GM12878 (cell line): ENCODE measurements at regions not wholly inside any gene's neighbourhood (a gene's known extent, or its start where the extent isn't known, plus 50 kb on each side); places are given as distances from the start of the nearest gene placed in this dataset.

Source experiments
- ATAC-seq: fragments of 200-7000 bp; cut with Tn5 transposase; 3 replicates; pipeline ENCODE4 v1.9.1; 2020; ENCODE audit warnings: mild to moderate bottlenecking, moderate library complexity
- BruUV-seq: library from RNA; stranded (reverse); fragments of 400-500 nt; replicated peaks from 2 replicates; lab custom pipeline; 2021; lab: Mats Ljungman, UMichigan
- CTCF ChIA-PET: fragments of 300-600 bp; sonication (Branson Sonifier 250); formaldehyde crosslinking; extraction: SDS; loops from one replicate; lab custom pipeline; 2021; ENCODE audit warnings: inconsistent platforms; lab: Yijun Ruan, JAX
- POLR2A ChIA-PET: fragments of 350-600 bp; formaldehyde crosslinking; extraction: SDS; loops from one replicate; lab custom pipeline; 2021; ENCODE audit warnings: inconsistent platforms; lab: Charles Lee
- RAD21 ChIA-PET: fragments of 300-600 bp; sonication (Branson Sonifier 250); formaldehyde crosslinking; loops from one replicate; lab custom pipeline; 2023; ENCODE audit warnings: antibody characterized with exemption; ENCODE audit not compliant: unreplicated experiment; lab: Charles Lee
- SMC1A ChIA-PET: fragments of 300-600 bp; sonication (Branson Sonifier 250); formaldehyde crosslinking; loops from one replicate; lab custom pipeline; 2023; ENCODE audit not compliant: unreplicated experiment, uncharacterized antibody; lab: Charles Lee
- DNase-seq: peaks from one replicate; pipeline ENCODE4 v3.0.0-alpha.2; 2011; ENCODE audit warnings: low read depth, low spot score
- FAIRE-seq: peaks from 3 replicates; lab custom pipeline; 2011; peaks lifted over from hg19 to GRCh38; lab: Jason Lieb, UNC
- H2AFZ ChIP-seq: 2 replicates; pipeline ENCODE4 v1.6.0; 2011; ENCODE audit warnings: low read depth, low read length, control low read depth; ENCODE audit not compliant: control insufficient read depth
- H3K27ac ChIP-seq: 2 replicates; pipeline ENCODE4 v1.5.1; 2011; ENCODE audit warnings: control low read depth; ENCODE audit not compliant: control insufficient read depth, insufficient read depth
- H3K27me3 ChIP-seq, 2 experiments: replicated peaks in 1 of 2; 2 replicates each; pipeline versions ENCODE4 v1.6.0 to v1.6.1; 2011; ENCODE audit warnings: low read length in 1 of 2; ENCODE audit not compliant: control insufficient read depth in 2 of 2, insufficient read depth in 2 of 2
- H3K36me3 ChIP-seq, 2 experiments: 2 replicates each; pipeline ENCODE4 v1.5.1; 2011; ENCODE audit warnings: low read length in 1 of 2; ENCODE audit not compliant: control insufficient read depth in 2 of 2, insufficient read depth in 2 of 2
- H3K4me1 ChIP-seq: 2 replicates; pipeline ENCODE4 v1.6.1; 2011; ENCODE audit warnings: mild to moderate bottlenecking, low read length, moderate library complexity, mixed read lengths; ENCODE audit not compliant: control insufficient read depth, insufficient read depth
- H3K4me2 ChIP-seq: 2 replicates; pipeline ENCODE4 v1.6.0; 2011; ENCODE audit warnings: control low read depth; ENCODE audit not compliant: control insufficient read depth, insufficient read depth
- H3K4me3 ChIP-seq: fragments of 200-600 bp; sonication (generic); 2 replicates; pipeline ENCODE4 v1.5.1; 2016
- H3K79me2 ChIP-seq: 2 replicates; pipeline ENCODE4 v1.6.0; 2011; ENCODE audit warnings: low read length; ENCODE audit not compliant: control insufficient read depth, insufficient read depth
- H3K9ac ChIP-seq: 2 replicates; pipeline ENCODE4 v1.8.0; 2011; ENCODE audit warnings: low read length, control low read depth, mixed read lengths; ENCODE audit not compliant: control insufficient read depth, insufficient read depth
- H3K9me3 ChIP-seq: replicated peaks from 3 replicates; pipeline ENCODE4 v1.5.1; 2011; ENCODE audit warnings: mild to moderate bottlenecking, low read length; ENCODE audit not compliant: control insufficient read depth, insufficient read depth
- H4K20me1 ChIP-seq: 2 replicates; pipeline ENCODE4 v1.6.0; 2011; ENCODE audit not compliant: control insufficient read depth, insufficient read depth
- BHLHE40 ChIP-seq, 2 experiments: fragments of 450-650 bp in 1 of 2; IDR thresholded peaks; 2 replicates each; pipeline ENCODE4 v1.6.1; 2011 to 2017; ENCODE audit warnings: low read depth in 2 of 2, borderline replicate concordance in 1 of 2, improper control_type of control experiment in 1 of 2, low read length in 1 of 2, mild to moderate bottlenecking in 1 of 2
- CHD2 ChIP-seq: IDR thresholded peaks from 2 replicates; pipeline ENCODE4 v1.6.1; 2011; ENCODE audit warnings: low read depth, low read length, improper control_type of control experiment, borderline replicate concordance
- DPF2 ChIP-seq: fragments of 450-650 bp; IDR thresholded peaks from 2 replicates; pipeline ENCODE4 v1.6.1; 2017; ENCODE audit warnings: mild to moderate bottlenecking
- HDAC2 ChIP-seq: fragments of 200-600 bp; sonication (generic); IDR thresholded peaks from 2 replicates; pipeline ENCODE4 v1.6.1; 2017
- IRF5 ChIP-seq: fragments of 450-650 bp; IDR thresholded peaks from 2 replicates; pipeline ENCODE4 v1.6.1; 2017; ENCODE audit warnings: borderline replicate concordance
- KDM1A ChIP-seq: fragments of 200-600 bp; sonication (generic); IDR thresholded peaks from 2 replicates; pipeline ENCODE4 v1.6.1; 2016; ENCODE audit warnings: borderline replicate concordance
- MYB ChIP-seq: fragments of 150-350 bp; IDR thresholded peaks from 2 replicates; pipeline ENCODE4 v1.6.1; 2014; ENCODE audit warnings: mild to moderate bottlenecking, low read depth, low read length, borderline replicate concordance
- NFYB ChIP-seq: IDR thresholded peaks from 2 replicates; pipeline ENCODE4 v1.6.1; 2011; ENCODE audit warnings: low read depth, mild to moderate bottlenecking, low read length, improper control_type of control experiment, moderate library complexity; ENCODE audit not compliant: insufficient read depth
- NR2C1 ChIP-seq: fragments of 450-650 bp; IDR thresholded peaks from 2 replicates; pipeline ENCODE4 v1.6.1; 2017; ENCODE audit warnings: antibody characterized with exemption, mild to moderate bottlenecking, moderate library complexity
- PAX8 ChIP-seq: fragments of 450-650 bp; IDR thresholded peaks from 2 replicates; pipeline ENCODE4 v1.6.1; 2017; ENCODE audit warnings: mild to moderate bottlenecking, moderate library complexity
- POLR2A ChIP-seq: IDR thresholded peaks from 2 replicates; pipeline ENCODE4 v1.6.1; 2011; ENCODE audit warnings: low read depth, mild to moderate bottlenecking, low read length
- RAD51 ChIP-seq: fragments of 450-650 bp; IDR thresholded peaks from 2 replicates; pipeline ENCODE4 v1.6.1; 2016; ENCODE audit warnings: moderate library complexity, mild to moderate bottlenecking, inconsistent platforms
- RELA ChIP-seq: fragments of 450-650 bp; IDR thresholded peaks from 2 replicates; pipeline ENCODE4 v1.8.0; 2014; ENCODE audit warnings: borderline replicate concordance; ENCODE audit not compliant: partially characterized antibody
- RUNX3 ChIP-seq: IDR thresholded peaks from 2 replicates; pipeline ENCODE4 v1.6.1; 2012; ENCODE audit warnings: low read length, inconsistent platforms
- TAF1 ChIP-seq: IDR thresholded peaks from 2 replicates; pipeline ENCODE4 v1.6.1; 2011; ENCODE audit warnings: mild to moderate bottlenecking, low read depth, low read length, borderline replicate concordance
- TARDBP ChIP-seq: IDR thresholded peaks from 2 replicates; pipeline ENCODE4 v1.6.1; 2016; ENCODE audit warnings: borderline replicate concordance
- USF1 ChIP-seq: IDR thresholded peaks from 2 replicates; pipeline ENCODE4 v1.6.1; 2011; ENCODE audit warnings: borderline replicate concordance, low read depth, mild to moderate bottlenecking, moderate library complexity, mixed read lengths, low read length; ENCODE audit not compliant: insufficient read depth; ENCODE audit errors: extremely low read length
- ZNF24 ChIP-seq: fragments of 450-650 bp; IDR thresholded peaks from 2 replicates; pipeline ENCODE4 v1.6.1; 2017; ENCODE audit warnings: antibody characterized with exemption, mild to moderate bottlenecking
- WGBS: methylation state at CpG from one replicate; pipeline ENCODE4 v1.1.6; 2016; ENCODE audit warnings: low lambda C conversion rate; ENCODE audit not compliant: insufficient replicate concordance, insufficient coverage; ENCODE audit errors: missing lambda C conversion rate; 5-methylcytosine and 5-hydroxymethylcytosine counted together
- in situ Hi-C: fragments of 300-500 bp; cut with MboI; formaldehyde crosslinking; loops from 9 replicates; pipeline ENCODE4 v1.14.3; 2018; ENCODE audit warnings: mixed read lengths
- intact Hi-C: fragments of 100-400 bp; cut with micrococcal nuclease; formaldehyde crosslinking; loops from one replicate; pipeline ENCODE4 v1.14.2; 2022; ENCODE audit not compliant: unreplicated experiment

- SMC1A ChIA-PET = interaction anchor here (1.4 kb wide), 1 partner anchor 852 kb away, joined by 4 read pairs; no protein-coding TSS in a partner anchor
- intact Hi-C loops (no loop called here), in situ Hi-C loops (no loop called here)
- no peak overlapping the region for H3K9ac ChIP-seq
- BruUV-seq = no TSS peak
- H3K27ac ChIP-seq = no peak overlapping the region
- TF ChIP-seq MYB (no peak), RAD51 (no peak)
- H3K4me3 ChIP-seq = no peak overlapping the region
- CTCF ChIA-PET = interaction anchor here (1.2 kb wide), 1 partner anchor 852 kb away, joined by 3 read pairs; no protein-coding TSS in a partner anchor
- no peaks in the 10 kb centered on the region for H4K20me1 ChIP-seq
- no peak overlapping the region for H2AFZ ChIP-seq
- H3K27me3 ChIP-seq = no peaks in the 10 kb centered on the region
- POLR2A ChIA-PET = no interaction called here
- no peaks in the 10 kb centered on the region for H3K36me3 ChIP-seq
- no peaks in the 10 kb centered on the region for H3K79me2 ChIP-seq
- no peak overlapping the region for H3K4me2 ChIP-seq
- no peaks in the 10 kb centered on the region for H3K4me1 ChIP-seq
- DNase-seq (no peak), ATAC-seq (no peak), FAIRE-seq (no peak)
- WGBS = 22% methylated on average over 4 of the region's 4 CpGs
- H3K9me3 ChIP-seq = no peaks in the 10 kb centered on the region
- RAD21 ChIA-PET = no interaction called here
These were observed 661.3 kb downstream of the CD109 start for GRCh38 chr6:74357321-74357720.

GRCh38 chr6:74356391-74356790, 660.4 kb downstream of the CD109 start:
- ChIA-PET RAD21 (no interaction called here), POLR2A (no interaction called here), CTCF (no interaction called here), SMC1A (interaction anchor here (0.6 kb wide), 1 partner anchor 535 kb away, joined by 3 read pairs; no protein-coding TSS in a partner anchor)
- Histone ChIP-seq H4K20me1 (no peaks in the 10 kb centered on the region), H3K27me3 (no peaks in the 10 kb centered on the region), H3K9ac (no peak overlapping the region), H3K27ac (no peak overlapping the region), H3K4me1 (no peaks in the 10 kb centered on the region), H3K36me3 (no peaks in the 10 kb centered on the region), H3K79me2 (no peaks in the 10 kb centered on the region), H2AFZ (no peak overlapping the region), H3K4me2 (no peak overlapping the region), H3K9me3 (no peaks in the 10 kb centered on the region), H3K4me3 (no peak overlapping the region)
- FAIRE-seq (no peak), DNase-seq (no peak), ATAC-seq (no peak)
- BruUV-seq = no TSS peak
- 0% methylated on average over 2 of the region's 2 CpGs for WGBS
- in situ Hi-C loops = no loop called here
- intact Hi-C loops = no loop called here
- no peak for TF ChIP-seq POLR2A
- no peak for TF ChIP-seq BHLHE40 (IDR thresholded peaks at IDR 0.05; ENCODE audit: borderline replicate concordance in 1 of 2, low read depth in 2 of 2, low read length in 1 of 2)
- TF ChIP-seq NFYB = no peak
- TF ChIP-seq TARDBP = no peak
- TF ChIP-seq CHD2 = no peak
- TF ChIP-seq HDAC2 = no peak
- TF ChIP-seq IRF5 = no peak
- TF ChIP-seq NR2C1 = no peak
- no peak for TF ChIP-seq ZNF24
- no peak for TF ChIP-seq RUNX3
- TF ChIP-seq KDM1A = no peak
- no peak for TF ChIP-seq RELA
- TF ChIP-seq USF1 = no peak
- TF ChIP-seq DPF2 = no peak
- TF ChIP-seq PAX8 = no peak
- no peak for TF ChIP-seq TAF1
